GM23338 (cell line): ENCODE measurements at regions not wholly inside any gene's neighbourhood (a gene's known extent, or its start where the extent isn't known, plus 50 kb on each side); places are given as distances from the start of the nearest gene placed in this dataset.
"Not testable (repeated sequence)": the region's sequence is repeated elsewhere in the genome, so short reads cannot be mapped to it uniquely, and the experiment has no call there.

ENCODE experiments used
- ATAC-seq: fragments of 200-7000 bp; cut with Tn5 transposase; 3 replicates; pipeline ENCODE4 v1.9.1; 2020
- DNase-seq: peaks from one replicate; pipeline ENCODE4 v3.0.0-alpha.2; 2015; ENCODE audit warnings: low spot score
- H2AFZ ChIP-seq: fragments of 200-600 bp; sonication (generic); 2 replicates; pipeline ENCODE4 v1.8.0; 2016; ENCODE audit warnings: antibody characterized with exemption, mild to moderate bottlenecking, moderate library complexity
- H3F3A ChIP-seq: fragments of 200-600 bp; sonication (generic); replicated peaks from 2 replicates; pipeline ENCODE4 v1.8.0; 2017; ENCODE audit warnings: antibody characterized with exemption, mixed run types, low read depth
- H3K27ac ChIP-seq: fragments of 200-600 bp; sonication (generic); 2 replicates; pipeline ENCODE4 v1.6.1; 2016; ENCODE audit warnings: low read depth
- H3K27me3 ChIP-seq: fragments of 200-600 bp; sonication (generic); 2 replicates; pipeline ENCODE4 v1.8.0; 2016; ENCODE audit warnings: mild to moderate bottlenecking, mixed run types, moderate library complexity; ENCODE audit not compliant: insufficient read depth
- H3K36me3 ChIP-seq: fragments of 200-600 bp; sonication (generic); 2 replicates; pipeline ENCODE4 v1.8.0; 2016; ENCODE audit warnings: mild to moderate bottlenecking; ENCODE audit not compliant: insufficient read depth
- H3K4me1 ChIP-seq: fragments of 200-600 bp; sonication (generic); 2 replicates; pipeline ENCODE4 v1.8.0; 2016; ENCODE audit warnings: mild to moderate bottlenecking, moderate library complexity; ENCODE audit not compliant: insufficient read depth
- H3K4me2 ChIP-seq: fragments of 200-600 bp; sonication (generic); 2 replicates; pipeline ENCODE4 v1.7.1; 2017; ENCODE audit warnings: mixed run types
- H3K4me3 ChIP-seq: fragments of 200-600 bp; sonication (generic); 2 replicates; pipeline ENCODE4 v1.6.1; 2016; ENCODE audit warnings: mixed run types
- H3K79me2 ChIP-seq: fragments of 200-600 bp; sonication (generic); replicated peaks from 2 replicates; pipeline ENCODE4 v1.8.0; 2017; ENCODE audit warnings: mild to moderate bottlenecking; ENCODE audit not compliant: insufficient read depth
- H3K9me2 ChIP-seq: fragments of 200-600 bp; sonication (generic); 2 replicates; pipeline ENCODE4 v1.8.0; 2017; ENCODE audit not compliant: insufficient read depth
- H4K20me1 ChIP-seq: fragments of 200-600 bp; sonication (generic); replicated peaks from 2 replicates; pipeline ENCODE4 v1.8.0; 2017; ENCODE audit warnings: mild to moderate bottlenecking; ENCODE audit not compliant: insufficient read depth
- H3K27ac Mint-ChIP-seq: 2 replicates; pipeline ENCODE4 v1.8.0; 2020; ENCODE audit warnings: inconsistent platforms, mild to moderate bottlenecking, moderate library complexity, mixed read lengths
- H3K27me3 Mint-ChIP-seq: 3 replicates; pipeline ENCODE4 v1.8.0; 2022; ENCODE audit warnings: low read depth, mild to moderate bottlenecking, moderate library complexity, mixed read lengths, inconsistent platforms; ENCODE audit not compliant: insufficient read depth, poor library complexity
- H3K36me3 Mint-ChIP-seq: 3 replicates; pipeline ENCODE4 v1.8.0; 2021; ENCODE audit warnings: low read depth, mild to moderate bottlenecking, inconsistent platforms, moderate library complexity, mixed read lengths
- H3K4me1 Mint-ChIP-seq: 3 replicates; pipeline ENCODE4 v1.8.0; 2020; ENCODE audit warnings: mild to moderate bottlenecking, inconsistent platforms, mixed read lengths
- H3K4me3 Mint-ChIP-seq: 3 replicates; pipeline ENCODE4 v1.8.0; 2021; ENCODE audit warnings: moderate library complexity, mild to moderate bottlenecking, inconsistent platforms, mixed read lengths
- H3K9me3 Mint-ChIP-seq: 3 replicates; pipeline ENCODE4 v1.8.0; 2020; ENCODE audit warnings: moderate library complexity, mild to moderate bottlenecking, inconsistent platforms, mixed read lengths
- CREB1 ChIP-seq: fragments of 250-450 bp; sonication (Bioruptor Pico); IDR thresholded peaks from 2 replicates; pipeline ENCODE4 v1.5.0; 2020; ENCODE audit warnings: low read depth, mild to moderate bottlenecking, moderate library complexity
- CTCF ChIP-seq, 2 experiments: fragments of 200-600 bp in 1 of 2; sonication (generic) in 1 of 2; conservative IDR thresholded peaks; 2 replicates each; pipeline versions ENCODE4 v1.5.1 to v1.6.1; 2016 to 2017; ENCODE audit warnings: antibody characterized with exemption in 2 of 2, low read depth in 2 of 2, mild to moderate bottlenecking in 2 of 2, moderate library complexity in 1 of 2
- EZH2 ChIP-seq: fragments of 200-600 bp; sonication (generic); IDR thresholded peaks from one replicate; pipeline ENCODE4 v1.8.0; 2017; ENCODE audit warnings: antibody characterized with exemption, mild to moderate bottlenecking, low read depth; ENCODE audit not compliant: unreplicated experiment
- EZH2phosphoT487 ChIP-seq: fragments of 200-600 bp; sonication (generic); IDR thresholded peaks from one replicate; pipeline ENCODE4 v1.8.1; 2018; ENCODE audit warnings: antibody characterized with exemption; ENCODE audit not compliant: unreplicated experiment
- JUNB ChIP-seq: IDR thresholded peaks from one replicate; pipeline ENCODE4 v1.6.1; 2016; ENCODE audit warnings: antibody characterized with exemption; ENCODE audit not compliant: unreplicated experiment
- NANOG ChIP-seq: IDR thresholded peaks from 2 replicates; pipeline ENCODE4 v1.6.1; 2016; ENCODE audit warnings: antibody characterized with exemption, borderline replicate concordance
- POLR2AphosphoS5 ChIP-seq: IDR thresholded peaks from 2 replicates; pipeline ENCODE4 v1.6.1; 2016; ENCODE audit warnings: antibody characterized with exemption, low read depth
- REST ChIP-seq: IDR thresholded peaks from one replicate; pipeline ENCODE4 v1.6.1; 2018; ENCODE audit warnings: antibody characterized with exemption; ENCODE audit not compliant: unreplicated experiment
- STAT1 ChIP-seq: IDR thresholded peaks from one replicate; pipeline ENCODE4 v1.6.1; 2016; ENCODE audit warnings: antibody characterized with exemption; ENCODE audit not compliant: unreplicated experiment
- ZNF114 ChIP-seq: fragments of 250-450 bp; sonication (Bioruptor Pico); IDR thresholded peaks from 2 replicates; pipeline ENCODE4 v1.5.0; 2020; ENCODE audit warnings: mild to moderate bottlenecking, moderate library complexity
- ZNF331 ChIP-seq: fragments of 250-450 bp; sonication (Bioruptor Pico); IDR thresholded peaks from 2 replicates; pipeline ENCODE4 v1.5.0; 2020; ENCODE audit warnings: low read depth, mild to moderate bottlenecking, moderate library complexity
- ZNF462 ChIP-seq: fragments of 250-450 bp; sonication (Bioruptor Pico); IDR thresholded peaks from 2 replicates; pipeline ENCODE4 v1.5.0; 2020; ENCODE audit warnings: mild to moderate bottlenecking, moderate library complexity

GRCh38 chr12:105510526-105510925 lies 180.0 kb downstream of the C12orf75 start:
- Histone ChIP-seq H3K27me3 (no peaks in the 10 kb centered on the region), H3K79me2 (no peaks in the 10 kb centered on the region), H3K27ac (no peak overlapping the region), H4K20me1 (no peaks in the 10 kb centered on the region), H3K4me3 (no peak overlapping the region), H3K36me3 (no peaks in the 10 kb centered on the region), H3F3A (no peaks in the 10 kb centered on the region), H3K4me2 (no peak overlapping the region), H2AFZ (no peak overlapping the region), H3K9me2 (no peaks in the 10 kb centered on the region), H3K4me1 (no peaks in the 10 kb centered on the region)
- H3K9me3 Mint-ChIP-seq, result no peaks in the 10 kb centered on the region
- peaks cover 2% of the 10 kb centered on the region for H3K27me3 Mint-ChIP-seq
- DNase-seq, result no peak
- no peak overlapping the region for H3K27ac Mint-ChIP-seq
- no peaks in the 10 kb centered on the region for H3K36me3 Mint-ChIP-seq
- H3K4me1 Mint-ChIP-seq, result no peaks in the 10 kb centered on the region
- ATAC-seq, result no peak
- TF ChIP-seq EZH2 (no peak), NANOG (no peak), ZNF114 (no peak), JUNB (no peak), CREB1 (CRISPR knock-in tag) (no peak), CTCF (conservative IDR thresholded peaks at IDR 0.05; ENCODE audit: low read depth in 2 of 2) (no peak), ZNF462 (CRISPR knock-in tag) (no peak), REST (no peak), POLR2AphosphoS5 (no peak), EZH2phosphoT487 (no peak), ZNF331 (CRISPR knock-in tag) (no peak), STAT1 (no peak)
- H3K4me3 Mint-ChIP-seq, result no peak overlapping the region

- ATAC-seq, H3K4me3 ChIP-seq, H3K27ac Mint-ChIP-seq, H3K9me2 ChIP-seq, H3K4me2 ChIP-seq, H3K27me3 Mint-ChIP-seq, H3F3A ChIP-seq, H3K4me1 Mint-ChIP-seq, H3K27me3 ChIP-seq, DNase-seq, H3K36me3 Mint-ChIP-seq, H4K20me1 ChIP-seq, H2AFZ ChIP-seq, H3K4me1 ChIP-seq, H3K9me3 Mint-ChIP-seq, H3K36me3 ChIP-seq, H3K27ac ChIP-seq, H3K4me3 Mint-ChIP-seq, H3K79me2 ChIP-seq: not testable (repeated sequence)
Measured at GRCh38 chr12:105512861-105513260, 182.4 kb downstream of the C12orf75 start.
